Endothelial cell of umbilical vein (primary cell): ENCODE measurements at regions not wholly inside any gene's neighbourhood (a gene's known extent, or its start where the extent isn't known, plus 50 kb on each side); places are given as distances from the start of the nearest gene placed in this dataset.

Experiments
- BruUV-seq: library from RNA; stranded (reverse); fragments of 400-500 nt; replicated peaks from 2 replicates; lab custom pipeline; 2021; lab: Mats Ljungman, UMichigan
- CTCF ChIA-PET: fragments of 300-600, 350-600 bp; sonication (Branson Sonifier 250); formaldehyde crosslinking; loops from one replicate; lab custom pipeline; 2021; ENCODE audit warnings: antibody characterized with exemption, inconsistent platforms; lab: Charles Lee
- POLR2A ChIA-PET: fragments of 300-600, 350-600 bp; sonication (Branson Sonifier 250); formaldehyde crosslinking; loops from one replicate; lab custom pipeline; 2021; ENCODE audit warnings: antibody characterized with exemption, inconsistent platforms; lab: Charles Lee
- DNase-seq: peaks from one replicate; pipeline ENCODE4 v3.0.0-alpha.2; 2011; ENCODE audit warnings: low read depth, low spot score
- FAIRE-seq: peaks from 2 replicates; lab custom pipeline; 2011; peaks lifted over from hg19 to GRCh38; lab: Jason Lieb, UNC
- H2AFZ ChIP-seq: 2 replicates; pipeline ENCODE4 v1.6.0; 2012; ENCODE audit warnings: low read depth, low read length, control low read depth, inconsistent platforms
- H3K27ac ChIP-seq: 2 replicates; pipeline ENCODE4 v1.5.1; 2011; ENCODE audit warnings: low read depth, mild to moderate bottlenecking, control low read depth, low read length, moderate library complexity; ENCODE audit not compliant: insufficient read depth
- H3K27me3 ChIP-seq, 2 experiments: 2 replicates each; pipeline versions ENCODE4 v1.6.0 to v1.6.1; 2011; ENCODE audit warnings: low read length in 2 of 2, mixed read lengths in 1 of 2; ENCODE audit not compliant: control insufficient read depth in 2 of 2, insufficient read depth in 2 of 2
- H3K36me3 ChIP-seq, 2 experiments: 2 replicates in 1 of 2; 3 replicates in 1 of 2; pipeline ENCODE4 v1.5.1; 2011; ENCODE audit warnings: low read length in 2 of 2, mild to moderate bottlenecking in 1 of 2, moderate library complexity in 1 of 2; ENCODE audit not compliant: control insufficient read depth in 2 of 2, insufficient read depth in 2 of 2; ENCODE audit errors: extremely low read depth in 1 of 2
- H3K4me1 ChIP-seq: 3 replicates; pipeline ENCODE4 v1.5.1; 2011; ENCODE audit warnings: mild to moderate bottlenecking, low read length; ENCODE audit not compliant: control insufficient read depth, insufficient read depth; ENCODE audit errors: extremely low read depth
- H3K4me2 ChIP-seq: 2 replicates; pipeline ENCODE4 v1.6.1; 2011; ENCODE audit warnings: low read length, control low read depth, mixed read lengths; ENCODE audit not compliant: insufficient read depth
- H3K4me3 ChIP-seq, 3 experiments: fragments of 200-600 bp in 1 of 3; sonication (generic), shearing (Covaris generic) in 1 of 3; replicated peaks in 1 of 3; 2 replicates each; pipeline ENCODE4 v1.5.1; 2011 to 2016; ENCODE audit warnings: control low read depth in 3 of 3, low read length in 3 of 3, mild to moderate bottlenecking in 2 of 3, inconsistent platforms in 1 of 3, low read depth in 1 of 3, moderate library complexity in 1 of 3; ENCODE audit not compliant: insufficient read depth in 1 of 3
- H3K79me2 ChIP-seq: 2 replicates; pipeline ENCODE4 v1.6.0; 2012; ENCODE audit warnings: low read length, inconsistent platforms; ENCODE audit not compliant: control insufficient read depth, insufficient read depth
- H3K9ac ChIP-seq: replicated peaks from 2 replicates; pipeline ENCODE3; 2011; ENCODE audit warnings: low read length, control low read depth; ENCODE audit not compliant: insufficient read depth; ENCODE audit errors: extremely low read depth
- H3K9me1 ChIP-seq: replicated peaks from 3 replicates; pipeline ENCODE4 v1.6.0; 2011; ENCODE audit warnings: mild to moderate bottlenecking, low read length; ENCODE audit not compliant: control insufficient read depth, insufficient read depth; ENCODE audit errors: extremely low read depth
- H3K9me3 ChIP-seq: replicated peaks from 2 replicates; pipeline ENCODE4 v1.5.1; 2012; ENCODE audit warnings: low read length, inconsistent platforms; ENCODE audit not compliant: control insufficient read depth, insufficient read depth
- H4K20me1 ChIP-seq: replicated peaks from 2 replicates; pipeline ENCODE3; 2011; ENCODE audit warnings: mild to moderate bottlenecking, low read length; ENCODE audit not compliant: control insufficient read depth, insufficient read depth; ENCODE audit errors: extremely low read depth
- CTCF ChIP-seq, 2 donors: IDR thresholded peaks; 1 replicate in 1 of 2; 2 replicates in 1 of 2; pipeline ENCODE4 v1.5.1; 2011; ENCODE audit warnings: low read length in 2 of 2, mild to moderate bottlenecking in 2 of 2, moderate library complexity in 2 of 2, control low read depth in 1 of 2, inconsistent platforms in 1 of 2, low read depth in 1 of 2; ENCODE audit not compliant: insufficient read depth in 1 of 2; ENCODE audit errors: extremely low read depth in 1 of 2
- EZH2 ChIP-seq: IDR thresholded peaks from 2 replicates; pipeline ENCODE4 v1.6.1; 2012; ENCODE audit warnings: borderline replicate concordance, low read depth, mild to moderate bottlenecking, moderate library complexity, low read length, inconsistent platforms; ENCODE audit not compliant: severe bottlenecking
- FOS ChIP-seq: IDR thresholded peaks from 2 replicates; pipeline ENCODE4 v1.6.1; 2011; ENCODE audit warnings: mild to moderate bottlenecking, low read length, moderate library complexity, borderline replicate concordance; ENCODE audit not compliant: insufficient read depth
- GATA2 ChIP-seq: IDR thresholded peaks from 2 replicates; pipeline ENCODE4 v1.7.0; 2011; ENCODE audit warnings: low read depth, mild to moderate bottlenecking, moderate library complexity, mixed read lengths, low read length; ENCODE audit not compliant: insufficient read length, insufficient read depth
- JUN ChIP-seq: IDR thresholded peaks from 2 replicates; pipeline ENCODE4 v1.6.1; 2011; ENCODE audit warnings: borderline replicate concordance, low read depth; ENCODE audit not compliant: insufficient read length, insufficient read depth
- MAX ChIP-seq: IDR thresholded peaks from 2 replicates; pipeline ENCODE4 v1.6.1; 2011; ENCODE audit not compliant: insufficient read depth, insufficient read length
- MYC ChIP-seq: IDR thresholded peaks from one replicate; pipeline ENCODE4 v1.6.1; 2011; ENCODE audit warnings: mild to moderate bottlenecking, low read depth, low read length
- POLR2A ChIP-seq: IDR thresholded peaks from 2 replicates; pipeline ENCODE4 v1.6.1; 2012; ENCODE audit warnings: low read depth, mild to moderate bottlenecking, control low read depth, low read length
- POLR2AphosphoS5 ChIP-seq: IDR thresholded peaks from 2 replicates; pipeline ENCODE4 v1.6.1; 2012; ENCODE audit warnings: low read depth, mild to moderate bottlenecking, control low read depth, low read length, moderate library complexity; ENCODE audit not compliant: insufficient read depth
- dilution Hi-C: fragments of 300-500 bp; cut with MboI; formaldehyde crosslinking; loops from one replicate; pipeline ENCODE4 v1.15.0; 2019; ENCODE audit warnings: low sequenced_read_pairs; ENCODE audit not compliant: extremely low pct_ligation_motif_present
- intact Hi-C: fragments of 100-400 bp; cut with micrococcal nuclease; formaldehyde crosslinking; loops from one replicate; pipeline ENCODE4 v1.10.0; 2022

- intact Hi-C loops: no loop called here
- dilution Hi-C loops: no loop called here
Observed at GRCh38 chr2:5598156-5598555, 94.0 kb upstream of the SOX11 start.

More at GRCh38 chr2:5598156-5598555, 94.0 kb upstream of the SOX11 start:
- no peak overlapping the region for H3K27ac ChIP-seq
- no peak overlapping the region for H3K4me3 ChIP-seq
- no peak overlapping the region for H2AFZ ChIP-seq
- ChIA-PET CTCF (no interaction called here), POLR2A (no interaction called here)
- H3K79me2 ChIP-seq: no peaks in the 10 kb centered on the region
- no TSS peak for BruUV-seq
- DNase-seq (no peak), FAIRE-seq (no peak)
- H3K9ac ChIP-seq: no peak overlapping the region
- peaks cover 7% of the 10 kb centered on the region for H3K9me3 ChIP-seq
- H3K4me1 ChIP-seq: no peaks in the 10 kb centered on the region
- TF ChIP-seq GATA2 (no peak), JUN (no peak), FOS (no peak), POLR2A (no peak), MAX (no peak), MYC (no peak), CTCF (IDR thresholded peaks at IDR 0.05; ENCODE audit: extremely low read depth in 1 of 2, insufficient read depth in 1 of 2, low read depth in 1 of 2, low read length in 2 of 2) (no peak), EZH2 (no peak), POLR2AphosphoS5 (no peak)
- H4K20me1 ChIP-seq: no peaks in the 10 kb centered on the region
- no peaks in the 10 kb centered on the region for H3K27me3 ChIP-seq
- no peak overlapping the region for H3K4me2 ChIP-seq
- H3K36me3 ChIP-seq: no peaks in the 10 kb centered on the region
- H3K9me1 ChIP-seq: no peaks in the 10 kb centered on the region
